ENCODE measurements at regions not wholly inside any gene's neighbourhood (a gene's known extent, or its start where the extent isn't known, plus 50 kb on each side); places are given as distances from the start of the nearest gene placed in this dataset.
"Not testable (repeated sequence)": the region's sequence is repeated elsewhere in the genome, so short reads cannot be mapped to it uniquely, and the experiment has no call there.

DNA sequence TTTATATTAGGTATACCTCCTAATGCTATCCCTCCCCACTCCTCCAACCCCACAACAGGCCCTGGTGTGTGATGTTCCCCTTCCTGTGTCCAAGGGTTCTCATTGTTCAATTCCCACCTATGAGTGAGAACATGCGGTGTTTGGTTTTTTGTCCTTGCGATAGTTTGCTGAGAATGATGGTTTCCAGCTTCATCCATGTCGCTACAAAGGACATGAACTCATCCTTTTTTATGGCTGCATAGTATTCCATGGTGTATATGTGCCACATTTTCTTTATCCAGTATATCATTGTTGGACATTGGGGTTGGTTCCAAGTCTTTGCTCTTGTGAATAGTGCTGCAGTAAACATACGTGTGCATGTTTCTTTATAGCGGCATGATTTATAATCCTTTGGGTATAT is 345.1 kb upstream of the FANCL start:
- TF ChIP-seq POLR2AphosphoS5 (IDR thresholded peaks at IDR 0.05; ENCODE audit: low read depth, low read length); SIN3A (IDR thresholded peaks at IDR 0.05; ENCODE audit: borderline replicate concordance, insufficient read depth, low read depth, low read length): not testable (repeated sequence)
- TF ChIP-seq, protein P1, sequence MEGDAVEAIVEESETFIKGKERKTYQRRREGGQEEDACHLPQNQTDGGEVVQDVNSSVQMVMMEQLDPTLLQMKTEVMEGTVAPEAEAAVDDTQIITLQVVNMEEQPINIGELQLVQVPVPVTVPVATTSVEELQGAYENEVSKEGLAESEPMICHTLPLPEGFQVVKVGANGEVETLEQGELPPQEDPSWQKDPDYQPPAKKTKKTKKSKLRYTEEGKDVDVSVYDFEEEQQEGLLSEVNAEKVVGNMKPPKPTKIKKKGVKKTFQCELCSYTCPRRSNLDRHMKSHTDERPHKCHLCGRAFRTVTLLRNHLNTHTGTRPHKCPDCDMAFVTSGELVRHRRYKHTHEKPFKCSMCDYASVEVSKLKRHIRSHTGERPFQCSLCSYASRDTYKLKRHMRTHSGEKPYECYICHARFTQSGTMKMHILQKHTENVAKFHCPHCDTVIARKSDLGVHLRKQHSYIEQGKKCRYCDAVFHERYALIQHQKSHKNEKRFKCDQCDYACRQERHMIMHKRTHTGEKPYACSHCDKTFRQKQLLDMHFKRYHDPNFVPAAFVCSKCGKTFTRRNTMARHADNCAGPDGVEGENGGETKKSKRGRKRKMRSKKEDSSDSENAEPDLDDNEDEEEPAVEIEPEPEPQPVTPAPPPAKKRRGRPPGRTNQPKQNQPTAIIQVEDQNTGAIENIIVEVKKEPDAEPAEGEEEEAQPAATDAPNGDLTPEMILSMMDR (IDR thresholded peaks at IDR 0.05) = not testable (repeated sequence)
- TF ChIP-seq, protein P2, sequence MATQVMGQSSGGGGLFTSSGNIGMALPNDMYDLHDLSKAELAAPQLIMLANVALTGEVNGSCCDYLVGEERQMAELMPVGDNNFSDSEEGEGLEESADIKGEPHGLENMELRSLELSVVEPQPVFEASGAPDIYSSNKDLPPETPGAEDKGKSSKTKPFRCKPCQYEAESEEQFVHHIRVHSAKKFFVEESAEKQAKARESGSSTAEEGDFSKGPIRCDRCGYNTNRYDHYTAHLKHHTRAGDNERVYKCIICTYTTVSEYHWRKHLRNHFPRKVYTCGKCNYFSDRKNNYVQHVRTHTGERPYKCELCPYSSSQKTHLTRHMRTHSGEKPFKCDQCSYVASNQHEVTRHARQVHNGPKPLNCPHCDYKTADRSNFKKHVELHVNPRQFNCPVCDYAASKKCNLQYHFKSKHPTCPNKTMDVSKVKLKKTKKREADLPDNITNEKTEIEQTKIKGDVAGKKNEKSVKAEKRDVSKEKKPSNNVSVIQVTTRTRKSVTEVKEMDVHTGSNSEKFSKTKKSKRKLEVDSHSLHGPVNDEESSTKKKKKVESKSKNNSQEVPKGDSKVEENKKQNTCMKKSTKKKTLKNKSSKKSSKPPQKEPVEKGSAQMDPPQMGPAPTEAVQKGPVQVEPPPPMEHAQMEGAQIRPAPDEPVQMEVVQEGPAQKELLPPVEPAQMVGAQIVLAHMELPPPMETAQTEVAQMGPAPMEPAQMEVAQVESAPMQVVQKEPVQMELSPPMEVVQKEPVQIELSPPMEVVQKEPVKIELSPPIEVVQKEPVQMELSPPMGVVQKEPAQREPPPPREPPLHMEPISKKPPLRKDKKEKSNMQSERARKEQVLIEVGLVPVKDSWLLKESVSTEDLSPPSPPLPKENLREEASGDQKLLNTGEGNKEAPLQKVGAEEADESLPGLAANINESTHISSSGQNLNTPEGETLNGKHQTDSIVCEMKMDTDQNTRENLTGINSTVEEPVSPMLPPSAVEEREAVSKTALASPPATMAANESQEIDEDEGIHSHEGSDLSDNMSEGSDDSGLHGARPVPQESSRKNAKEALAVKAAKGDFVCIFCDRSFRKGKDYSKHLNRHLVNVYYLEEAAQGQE (IDR thresholded peaks at IDR 0.05; ENCODE audit: insufficient read depth in 1 of 2, low read depth in 2 of 2, low read length in 1 of 2) = not testable (repeated sequence)
